GM13976 (cell line): ENCODE measurements at regions not wholly inside any gene's neighbourhood (a gene's known extent, or its start where the extent isn't known, plus 50 kb on each side); places are given as distances from the start of the nearest gene placed in this dataset.

Experiments used
- DNase-seq: peaks from one replicate; pipeline ENCODE4 v3.0.0; 2012; ENCODE audit warnings: low spot score
- in situ Hi-C: fragments of 300-500 bp; cut with MboI; formaldehyde crosslinking; loops from one replicate; pipeline ENCODE4 v1.12.0; 2022; ENCODE audit warnings: low sequenced_read_pairs, mixed read lengths, inconsistent platforms; ENCODE audit not compliant: unreplicated experiment
- TF ChIP-seq, protein P1 (sequence below): IDR thresholded peaks from 2 replicates; pipeline ENCODE4 v1.5.1; 2012; ENCODE audit warnings: borderline replicate concordance, mild to moderate bottlenecking; ENCODE audit not compliant: insufficient read depth; ENCODE audit errors: extremely low read depth, missing control alignments, control extremely low read depth

DNA sequence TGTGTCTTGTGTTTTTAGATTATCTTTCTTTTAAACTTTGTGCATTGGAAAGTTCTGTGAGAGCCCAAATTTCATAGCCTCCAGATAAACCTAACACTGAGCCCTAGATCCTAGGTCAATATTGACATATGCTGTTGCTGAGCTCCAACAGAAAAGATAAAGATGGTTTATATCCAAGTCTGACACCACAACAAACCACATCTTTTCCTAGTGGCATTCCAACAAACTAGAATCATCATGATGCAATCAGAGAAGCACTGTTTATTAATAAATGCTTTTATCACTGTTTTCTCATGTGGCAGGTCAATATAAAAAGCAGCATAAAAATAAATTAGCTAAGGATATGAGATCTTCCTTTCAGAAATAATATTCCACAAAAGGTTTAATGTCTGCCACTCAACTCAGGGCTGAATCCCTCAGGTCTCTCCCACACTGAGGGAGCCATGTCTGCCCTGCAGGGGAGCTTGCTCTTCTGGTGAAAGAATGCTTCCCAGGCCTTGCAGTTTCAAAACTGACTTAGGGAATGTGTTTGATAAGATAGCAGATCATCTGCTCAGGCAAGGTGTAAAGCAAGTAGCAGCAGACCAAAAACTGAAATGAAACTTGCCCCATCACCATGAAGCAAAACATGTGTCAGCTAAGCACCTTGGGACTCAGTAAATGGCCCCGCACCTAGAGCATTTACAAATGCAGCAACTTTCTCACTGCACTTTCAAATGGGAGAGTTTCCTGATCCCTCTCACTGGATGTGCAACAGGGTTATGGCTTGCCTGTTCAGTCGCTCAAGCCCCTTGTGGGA lies 493.0 kb downstream of the AGTPBP1 start:
- in situ Hi-C loops = no loop called here
- TF ChIP-seq, protein P1, sequence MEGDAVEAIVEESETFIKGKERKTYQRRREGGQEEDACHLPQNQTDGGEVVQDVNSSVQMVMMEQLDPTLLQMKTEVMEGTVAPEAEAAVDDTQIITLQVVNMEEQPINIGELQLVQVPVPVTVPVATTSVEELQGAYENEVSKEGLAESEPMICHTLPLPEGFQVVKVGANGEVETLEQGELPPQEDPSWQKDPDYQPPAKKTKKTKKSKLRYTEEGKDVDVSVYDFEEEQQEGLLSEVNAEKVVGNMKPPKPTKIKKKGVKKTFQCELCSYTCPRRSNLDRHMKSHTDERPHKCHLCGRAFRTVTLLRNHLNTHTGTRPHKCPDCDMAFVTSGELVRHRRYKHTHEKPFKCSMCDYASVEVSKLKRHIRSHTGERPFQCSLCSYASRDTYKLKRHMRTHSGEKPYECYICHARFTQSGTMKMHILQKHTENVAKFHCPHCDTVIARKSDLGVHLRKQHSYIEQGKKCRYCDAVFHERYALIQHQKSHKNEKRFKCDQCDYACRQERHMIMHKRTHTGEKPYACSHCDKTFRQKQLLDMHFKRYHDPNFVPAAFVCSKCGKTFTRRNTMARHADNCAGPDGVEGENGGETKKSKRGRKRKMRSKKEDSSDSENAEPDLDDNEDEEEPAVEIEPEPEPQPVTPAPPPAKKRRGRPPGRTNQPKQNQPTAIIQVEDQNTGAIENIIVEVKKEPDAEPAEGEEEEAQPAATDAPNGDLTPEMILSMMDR = no peak
- no peak for DNase-seq

DNA sequence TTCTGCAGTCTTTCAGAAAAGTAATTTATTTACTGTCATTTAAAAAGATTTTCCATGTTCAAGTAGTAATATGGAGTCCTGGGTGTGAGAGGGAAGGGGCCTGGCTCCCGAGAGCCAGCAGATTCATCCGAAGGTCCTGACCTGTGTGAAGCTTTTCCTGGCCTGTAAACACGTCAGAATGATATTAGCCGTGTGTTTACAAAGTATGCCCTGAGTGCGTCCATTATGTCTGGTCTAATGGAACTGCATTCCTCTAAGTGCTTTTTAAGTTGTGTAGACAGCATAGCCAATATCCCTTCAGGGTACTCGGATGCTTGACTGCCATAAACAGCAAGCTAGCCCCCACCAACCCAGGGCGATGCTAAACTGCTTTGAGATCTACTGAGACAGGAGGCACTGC lies 495.2 kb downstream of the AGTPBP1 start:
- DNase-seq = no peak
- in situ Hi-C loops = no loop called here
- TF ChIP-seq, protein P1 = no peak

DNA sequence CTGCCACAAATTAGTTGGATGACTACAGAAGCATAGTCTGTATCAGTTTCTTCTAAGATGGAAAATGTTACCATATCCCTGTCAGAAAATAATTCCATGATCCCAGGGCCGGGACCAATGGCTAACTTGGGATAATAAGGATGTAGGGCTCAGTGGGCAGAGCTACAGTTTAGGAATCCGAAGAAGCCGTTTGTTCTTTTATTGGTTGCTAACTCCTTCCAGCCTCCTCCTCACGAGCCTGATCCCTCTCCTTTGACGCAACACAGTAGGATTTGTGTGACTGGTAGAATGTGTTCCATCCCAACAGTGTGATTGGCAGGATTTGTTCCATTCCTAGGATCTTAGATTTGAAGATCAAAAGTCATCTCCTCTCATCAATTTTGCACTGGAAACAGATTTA lies 496.9 kb downstream of the AGTPBP1 start:
- no peak for DNase-seq
- TF ChIP-seq, protein P1 = no peak
- in situ Hi-C loops = no loop called here

DNA sequence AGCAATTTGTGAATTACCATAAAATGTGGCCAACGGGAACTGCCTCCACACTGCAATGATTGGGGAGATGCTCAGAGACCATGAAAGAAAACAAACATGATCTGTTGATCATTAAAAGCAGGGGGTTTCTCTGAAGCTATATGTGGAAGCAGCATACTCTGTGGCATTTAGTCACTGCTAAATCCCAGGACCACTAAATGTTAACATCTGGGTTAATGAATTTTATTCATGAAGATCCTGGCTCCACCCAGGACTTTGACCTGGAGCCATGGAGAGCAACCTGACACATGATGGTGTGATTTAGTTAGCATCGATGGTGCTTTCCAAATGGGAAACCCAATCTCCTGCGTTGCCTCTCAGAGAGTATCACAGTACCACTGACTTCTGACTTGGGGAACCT lies 497.8 kb downstream of the AGTPBP1 start:
- DNase-seq = no peak
- in situ Hi-C loops = no loop called here
- TF ChIP-seq, protein P1 = no peak

DNA sequence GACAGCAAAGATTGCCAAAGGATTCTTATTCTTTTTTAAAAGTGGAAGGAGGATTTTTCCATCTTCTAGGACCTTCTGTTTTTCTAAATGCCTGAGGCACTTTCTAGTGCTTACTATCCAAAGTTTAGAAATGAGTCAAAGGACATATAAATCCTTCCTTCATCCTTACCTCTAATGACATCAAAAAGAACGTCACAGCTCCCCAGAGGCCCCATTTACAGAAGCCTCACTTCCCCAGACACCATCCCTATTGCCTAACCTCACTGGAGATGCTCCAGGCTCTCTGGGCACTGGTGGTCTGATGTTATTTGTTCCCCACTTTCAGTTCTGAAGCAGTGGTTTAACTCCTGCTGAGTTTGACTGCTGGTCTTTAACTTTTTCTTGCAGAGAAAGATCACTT lies 504.3 kb downstream of the AGTPBP1 start:
- no peak for DNase-seq
- in situ Hi-C loops = no loop called here
- TF ChIP-seq, protein P1 = no peak

DNA sequence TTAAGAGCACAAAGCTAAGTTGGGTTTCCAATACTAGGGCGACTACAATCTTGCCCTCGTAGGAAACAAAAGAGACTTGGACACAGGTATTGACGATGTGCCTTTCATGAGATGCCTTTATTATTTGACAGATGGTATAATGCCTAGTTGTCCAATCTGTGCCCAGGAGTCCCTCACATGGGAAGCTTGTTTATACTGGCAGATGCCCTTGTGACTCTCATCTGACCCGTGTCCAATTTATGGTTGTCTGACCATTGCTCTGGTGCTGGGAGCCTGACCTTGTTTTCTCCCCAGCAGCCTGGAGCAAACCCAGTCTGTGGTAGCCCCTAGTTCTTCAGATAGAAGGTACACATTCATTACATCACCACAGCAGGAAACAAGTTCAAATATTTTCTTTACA lies 511.7 kb downstream of the AGTPBP1 start:
- in situ Hi-C loops = no loop called here
- TF ChIP-seq, protein P1 = no peak
- DNase-seq = no peak
